Fibroblast of lung (primary cell): ENCODE measurements at regions not wholly inside any gene's neighbourhood (a gene's known extent, or its start where the extent isn't known, plus 50 kb on each side); places are given as distances from the start of the nearest gene placed in this dataset.

Experiments
- DNase-seq, 2 donors: peaks; one replicate each; pipeline versions ENCODE4 v3.0.0 to v3.0.0-alpha.2; 2010; ENCODE audit warnings: low read depth in 2 of 2
- H2AFZ ChIP-seq: 2 replicates; pipeline ENCODE4 v1.5.1; 2012; ENCODE audit warnings: low read length, control low read depth, inconsistent platforms
- H3K27ac ChIP-seq: 2 replicates; pipeline ENCODE4 v1.5.1; 2011; ENCODE audit warnings: low read length, control low read depth; ENCODE audit not compliant: insufficient read depth
- H3K27me3 ChIP-seq: 2 replicates; pipeline ENCODE4 v1.5.1; 2011; ENCODE audit warnings: mild to moderate bottlenecking, low read length; ENCODE audit not compliant: control insufficient read depth, insufficient read depth
- H3K36me3 ChIP-seq: 2 replicates; pipeline ENCODE4 v1.5.1; 2011; ENCODE audit warnings: low read length; ENCODE audit not compliant: control insufficient read depth, insufficient read depth
- H3K4me1 ChIP-seq: 2 replicates; pipeline ENCODE4 v1.5.1; 2011; ENCODE audit warnings: low read length; ENCODE audit not compliant: control insufficient read depth, insufficient read depth; ENCODE audit errors: extremely low read depth
- H3K4me2 ChIP-seq: 2 replicates; pipeline ENCODE4 v1.5.1; 2011; ENCODE audit warnings: low read length, control low read depth; ENCODE audit not compliant: insufficient read depth; ENCODE audit errors: extremely low read depth
- H3K4me3 ChIP-seq, 4 experiments: fragments of 200-600 bp in 1 of 4; sonication (generic) in 1 of 4; replicated peaks in 1 of 4; 2 replicates each; pipeline ENCODE4 v1.5.1; 2011 to 2016; ENCODE audit warnings: low read length in 4 of 4, low read depth in 3 of 4, mild to moderate bottlenecking in 3 of 4, control low read depth in 2 of 4, inconsistent platforms in 1 of 4, mixed read lengths in 1 of 4; ENCODE audit not compliant: insufficient read depth in 1 of 4; ENCODE audit errors: control extremely low read depth in 1 of 4
- H3K79me2 ChIP-seq: 2 replicates; pipeline ENCODE4 v1.5.1; 2012; ENCODE audit warnings: mild to moderate bottlenecking, low read length, inconsistent platforms; ENCODE audit not compliant: control insufficient read depth, insufficient read depth
- H3K9ac ChIP-seq: 2 replicates; pipeline ENCODE4 v1.5.1; 2011; ENCODE audit warnings: mild to moderate bottlenecking, low read length, control low read depth; ENCODE audit not compliant: insufficient read depth
- H3K9me3 ChIP-seq: 2 replicates; pipeline ENCODE4 v1.5.1; 2012; ENCODE audit warnings: low read depth, low read length; ENCODE audit not compliant: control insufficient read depth, insufficient read depth
- H4K20me1 ChIP-seq: 2 replicates; pipeline ENCODE4 v1.5.1; 2011; ENCODE audit warnings: low read length; ENCODE audit not compliant: control insufficient read depth, insufficient read depth; ENCODE audit errors: extremely low read depth
- CTCF ChIP-seq, 2 donors: IDR thresholded peaks in 1 of 2; conservative IDR thresholded peaks in 1 of 2; 1 replicate in 1 of 2; 2 replicates in 1 of 2; pipeline ENCODE4 v1.5.1; 2011 to 2012; ENCODE audit warnings: low read length in 2 of 2, control low read depth in 1 of 2, inconsistent platforms in 1 of 2, low read depth in 1 of 2, mild to moderate bottlenecking in 1 of 2
- EZH2 ChIP-seq: IDR thresholded peaks from 2 replicates; pipeline ENCODE4 v1.5.1; 2012; ENCODE audit warnings: low read length, control low read depth, mild to moderate bottlenecking; ENCODE audit errors: missing control alignments

- H4K20me1 ChIP-seq = no peaks in the 10 kb centered on the region
- H2AFZ ChIP-seq = no peak overlapping the region
- H3K27ac ChIP-seq = no peak overlapping the region
- no peaks in the 10 kb centered on the region for H3K9me3 ChIP-seq
- H3K4me2 ChIP-seq = no peak overlapping the region
- H3K4me1 ChIP-seq = no peaks in the 10 kb centered on the region
- no peaks in the 10 kb centered on the region for H3K27me3 ChIP-seq
- TF ChIP-seq EZH2 (no peak), CTCF (conservative IDR thresholded peaks at IDR 0.05 in 1 of 2, IDR thresholded peaks at IDR 0.05 in 1 of 2; ENCODE audit: low read depth in 1 of 2, low read length in 2 of 2) (no peak)
- DNase-seq = no peak
- no peak overlapping the region for H3K9ac ChIP-seq
- no peaks in the 10 kb centered on the region for H3K79me2 ChIP-seq
- no peaks in the 10 kb centered on the region for H3K36me3 ChIP-seq
- no peak overlapping the region for H3K4me3 ChIP-seq
Observed at GRCh38 chr6:100962466-100962865, 81.3 kb upstream of the ASCC3 start.

GRCh38 chr6:100965067-100965466, 83.9 kb upstream of the ASCC3 start:
- no peak overlapping the region for H3K4me3 ChIP-seq
- H3K9ac ChIP-seq = no peak overlapping the region
- H3K27me3 ChIP-seq = no peaks in the 10 kb centered on the region
- no peak for TF ChIP-seq CTCF (conservative IDR thresholded peaks at IDR 0.05 in 1 of 2, IDR thresholded peaks at IDR 0.05 in 1 of 2; ENCODE audit: low read depth in 1 of 2, low read length in 2 of 2)
- no peak for TF ChIP-seq EZH2
- H4K20me1 ChIP-seq = no peaks in the 10 kb centered on the region
- H3K4me1 ChIP-seq = no peaks in the 10 kb centered on the region
- H3K4me2 ChIP-seq = no peak overlapping the region
- no peaks in the 10 kb centered on the region for H3K36me3 ChIP-seq
- H2AFZ ChIP-seq = no peak overlapping the region
- H3K27ac ChIP-seq = no peak overlapping the region
- H3K79me2 ChIP-seq = no peaks in the 10 kb centered on the region
- no peak for DNase-seq
- H3K9me3 ChIP-seq = no peaks in the 10 kb centered on the region

GRCh38 chr6:100968949-100969348, 87.8 kb upstream of the ASCC3 start:
- Histone ChIP-seq H2AFZ (no peak overlapping the region), H3K27me3 (no peaks in the 10 kb centered on the region), H3K4me2 (no peak overlapping the region), H3K9me3 (no peaks in the 10 kb centered on the region), H3K9ac (no peak overlapping the region), H3K36me3 (no peaks in the 10 kb centered on the region), H3K4me1 (no peaks in the 10 kb centered on the region), H3K4me3 (no peak overlapping the region), H3K27ac (no peak overlapping the region), H4K20me1 (no peaks in the 10 kb centered on the region), H3K79me2 (no peaks in the 10 kb centered on the region)
- TF ChIP-seq EZH2 = no peak
- no peak for TF ChIP-seq CTCF (conservative IDR thresholded peaks at IDR 0.05 in 1 of 2, IDR thresholded peaks at IDR 0.05 in 1 of 2; ENCODE audit: low read depth in 1 of 2, low read length in 2 of 2)
- no peak for DNase-seq
